Right lobe of liver (tissue), 6 donors: ENCODE measurements at regions not wholly inside any gene's neighbourhood (a gene's known extent, or its start where the extent isn't known, plus 50 kb on each side); places are given as distances from the start of the nearest gene placed in this dataset.

Experiments used
- ATAC-seq, 4 donors: fragments of 200-7000 bp; cut with Tn5 transposase; one replicate each; pipeline ENCODE4 v1.9.1; 2020; ENCODE audit warnings: mild to moderate bottlenecking in 4 of 4, moderate library complexity in 4 of 4
- DNase-seq, 3 donors: peaks; one replicate each; pipeline ENCODE4 v3.0.0-alpha.2; 2020
- H3K27ac ChIP-seq, 3 donors: fragments of 200-600 bp; one replicate each; pipeline ENCODE4 v1.8.0; 2022
- H3K27me3 ChIP-seq, 2 donors: fragments of 200-600 bp; one replicate each; pipeline ENCODE4 v1.8.0; 2022
- H3K36me3 ChIP-seq, 4 donors: fragments of 200-600 bp; sonication (generic) in 1 of 4; one replicate each; pipeline versions ENCODE4 v1.5.1 to v1.8.0; 2017 to 2022; ENCODE audit warnings: control low read depth in 1 of 4
- H3K4me1 ChIP-seq, 4 donors: fragments of 200-600 bp; sonication (generic) in 1 of 4; one replicate each; pipeline versions ENCODE4 v1.5.1 to v1.8.0; 2017 to 2022; ENCODE audit warnings: control low read depth in 1 of 4
- H3K4me3 ChIP-seq, 3 donors: fragments of 200-600 bp; one replicate each; pipeline ENCODE4 v1.8.0; 2022
- H3K9me3 ChIP-seq, 4 donors: fragments of 200-600 bp; sonication (generic) in 1 of 4; one replicate each; pipeline versions ENCODE4 v1.5.1 to v1.8.0; 2017 to 2022; ENCODE audit warnings: control low read depth in 1 of 4
- CTCF ChIP-seq, 4 donors: fragments of 200-600 bp in 3 of 4; fragments of 450-650 bp in 1 of 4; IDR thresholded peaks; one replicate each; pipeline versions ENCODE4 v1.5.1 to v1.8.0; 2016 to 2022; ENCODE audit warnings: antibody characterized with exemption in 4 of 4, mild to moderate bottlenecking in 2 of 4
- POLR2A ChIP-seq: fragments of 450-650 bp; IDR thresholded peaks from one replicate; pipeline ENCODE4 v1.6.1; 2017; ENCODE audit warnings: antibody characterized with exemption, mild to moderate bottlenecking
- WGBS: methylation state at CpG from one replicate; pipeline ENCODE4 v1.1.6; 2018; ENCODE audit warnings: low coverage, low lambda C conversion rate; ENCODE audit not compliant: insufficient coverage; ENCODE audit errors: missing lambda C conversion rate; 5-methylcytosine and 5-hydroxymethylcytosine counted together
- intact Hi-C, 2 donors: fragments of 100-400 bp; cut with DNase I; formaldehyde crosslinking; loops; one replicate each; pipeline versions ENCODE4 v1.11.2 to v1.14.1; 2022
- donor health status: DM: no; HTN: yes; CAD: no.
- donor health status: DM: no; HTN: no; CAD: no.
- donor health status: DM: no; HTN: no; CAD: no.
- donor health status: DM: no; HTN: yes; CAD: no.
- donor health status: DM: no; HTN: yes; CAD: no.

GRCh38 chr9:82117026-82117811 lies 128.6 kb downstream of the SPATA31D1 start:
- no peak for TF ChIP-seq POLR2A
- no peak for TF ChIP-seq CTCF (IDR thresholded peaks at IDR 0.05)
- no peak for ATAC-seq
- no peak overlapping the region for H3K4me3 ChIP-seq
- no peak for DNase-seq
- H3K9me3 ChIP-seq: no peaks in the 10 kb centered on the region
- no peaks in the 10 kb centered on the region for H3K36me3 ChIP-seq
- H3K27ac ChIP-seq: no peak overlapping the region
- intact Hi-C loops: no loop called here
- H3K27me3 ChIP-seq: no peaks in the 10 kb centered on the region
- 67% methylated on average over 5 of the region's 7 CpGs for WGBS
- no peaks in the 10 kb centered on the region for H3K4me1 ChIP-seq

- no peak overlapping the region for H3K4me3 ChIP-seq
- no peaks in the 10 kb centered on the region for H3K36me3 ChIP-seq
- DNase-seq (no peak), ATAC-seq (no peak)
- no peaks in the 10 kb centered on the region for H3K9me3 ChIP-seq
- intact Hi-C loops: no loop called here
- H3K27ac ChIP-seq: no peak overlapping the region
- H3K27me3 ChIP-seq: no peaks in the 10 kb centered on the region
- H3K4me1 ChIP-seq: no peaks in the 10 kb centered on the region
- TF ChIP-seq CTCF (IDR thresholded peaks at IDR 0.05) (no peak), POLR2A (no peak)
Observed at GRCh38 chr9:82122731-82123130, 134.2 kb downstream of the SPATA31D1 start.

GRCh38 chr9:82124090-82124489 lies 135.5 kb downstream of the SPATA31D1 start:
- H3K27ac ChIP-seq: no peak overlapping the region

GRCh38 chr9:82126256-82126655 lies 137.7 kb downstream of the SPATA31D1 start:
- Histone ChIP-seq H3K27me3 (no peaks in the 10 kb centered on the region), H3K4me1 (no peaks in the 10 kb centered on the region), H3K36me3 (no peaks in the 10 kb centered on the region), H3K9me3 (no peaks in the 10 kb centered on the region), H3K27ac (no peak overlapping the region), H3K4me3 (no peak overlapping the region)
- DNase-seq (no peak), ATAC-seq (no peak)
- WGBS: 52% methylated on average over 3 of the region's 3 CpGs
- intact Hi-C loops: no loop called here
- TF ChIP-seq POLR2A (no peak), CTCF (IDR thresholded peaks at IDR 0.05) (no peak)

More at GRCh38 chr9:82124090-82124489, 135.5 kb downstream of the SPATA31D1 start:
- H3K36me3 ChIP-seq: no peaks in the 10 kb centered on the region
- H3K4me3 ChIP-seq: no peak overlapping the region
- TF ChIP-seq CTCF (IDR thresholded peaks at IDR 0.05) (no peak), POLR2A (no peak)
- ATAC-seq (no peak), DNase-seq (no peak)
- WGBS: 82% methylated on average over 3 of the region's 3 CpGs
- intact Hi-C loops: no loop called here
- H3K9me3 ChIP-seq: no peaks in the 10 kb centered on the region
- no peaks in the 10 kb centered on the region for H3K27me3 ChIP-seq
- H3K4me1 ChIP-seq: no peaks in the 10 kb centered on the region
